Mesendoderm (in vitro differentiated cells): ENCODE measurements at regions not wholly inside any gene's neighbourhood (a gene's known extent, or its start where the extent isn't known, plus 50 kb on each side); places are given as distances from the start of the nearest gene placed in this dataset.
"Not testable (repeated sequence)": the region's sequence is repeated elsewhere in the genome, so short reads cannot be mapped to it uniquely, and the experiment has no call there.

Source experiments
- DNase-seq: peaks from one replicate; pipeline ENCODE4 v3.0.0; 2013
- H2AK5ac ChIP-seq: 2 replicates; pipeline ENCODE4 v1.6.1; 2013; ENCODE audit warnings: low read length, inconsistent platforms
- H2BK120ac ChIP-seq: 2 replicates; pipeline ENCODE4 v1.6.1; 2013; ENCODE audit warnings: low read depth, mild to moderate bottlenecking, low read length, moderate library complexity, mixed read lengths
- H2BK15ac ChIP-seq: replicated peaks from 2 replicates; pipeline ENCODE4 v1.6.1; 2013; ENCODE audit warnings: low read depth, mild to moderate bottlenecking, moderate library complexity
- H2BK5ac ChIP-seq: 2 replicates; pipeline ENCODE4 v1.6.1; 2013; ENCODE audit warnings: low read length, inconsistent platforms
- H3K18ac ChIP-seq: 2 replicates; pipeline ENCODE4 v1.6.1; 2013; ENCODE audit warnings: mild to moderate bottlenecking, low read length, mixed read lengths
- H3K23ac ChIP-seq: one replicate; pipeline ENCODE4 v1.6.1; 2013; ENCODE audit warnings: low read length
- H3K27ac ChIP-seq: 2 replicates; pipeline ENCODE4 v1.5.1; 2013; ENCODE audit warnings: low read depth, mild to moderate bottlenecking, inconsistent platforms, low read length, moderate library complexity
- H3K27me3 ChIP-seq: 2 replicates; pipeline ENCODE4 v1.6.1; 2013; ENCODE audit warnings: low read length, control low read depth, mild to moderate bottlenecking, inconsistent platforms; ENCODE audit not compliant: insufficient read depth, poor library complexity
- H3K36me3 ChIP-seq: 2 replicates; pipeline ENCODE4 v1.6.1; 2013; ENCODE audit warnings: low read length, inconsistent platforms; ENCODE audit not compliant: control insufficient read depth, insufficient read depth
- H3K4ac ChIP-seq: one replicate; pipeline ENCODE4 v1.6.1; 2013; ENCODE audit warnings: low read depth, mild to moderate bottlenecking, low read length, moderate library complexity
- H3K4me1 ChIP-seq: 2 replicates; pipeline ENCODE4 v1.6.1; 2013; ENCODE audit warnings: low read depth, low read length, inconsistent platforms; ENCODE audit not compliant: control insufficient read depth
- H3K4me2 ChIP-seq: 2 replicates; pipeline ENCODE4 v1.6.1; 2013; ENCODE audit warnings: low read length
- H3K4me3 ChIP-seq: 2 replicates; pipeline ENCODE4 v1.5.1; 2013; ENCODE audit warnings: mild to moderate bottlenecking, low read length
- H3K56ac ChIP-seq: one replicate; pipeline ENCODE4 v1.6.1; 2013; ENCODE audit warnings: low read length
- H3K79me1 ChIP-seq: 2 replicates; pipeline ENCODE4 v1.6.1; 2013; ENCODE audit warnings: low read length, inconsistent platforms
- H3K79me2 ChIP-seq: 2 replicates; pipeline ENCODE4 v1.6.1; 2013; ENCODE audit warnings: mild to moderate bottlenecking, low read length; ENCODE audit not compliant: control insufficient read depth, insufficient read depth
- H3K9ac ChIP-seq: 2 replicates; pipeline ENCODE4 v1.6.1; 2013; ENCODE audit warnings: low read length, inconsistent platforms
- H4K5ac ChIP-seq: one replicate; pipeline ENCODE4 v1.6.1; 2013; ENCODE audit warnings: low read length
- H4K8ac ChIP-seq: one replicate; pipeline ENCODE4 v1.6.1; 2013; ENCODE audit warnings: low read depth, mild to moderate bottlenecking, control low read depth, low read length, moderate library complexity
- WGBS: extraction: QIAGEN DNeasy Blood & Tissue Kit; methylation state at CpG from one replicate; pipeline ENCODE4 v1.1.7; 2013; ENCODE audit warnings: low lambda C conversion rate, missing lambda C conversion rate; ENCODE audit not compliant: insufficient coverage; ENCODE audit errors: extremely low coverage; 5-methylcytosine and 5-hydroxymethylcytosine counted together

- Histone ChIP-seq H4K5ac (no peak overlapping the region), H3K56ac (no peak overlapping the region), H3K9ac (no peak overlapping the region), H3K27ac (no peak overlapping the region), H2BK5ac (no peak overlapping the region), H2BK15ac (no peak overlapping the region), H3K79me1 (no peaks in the 10 kb centered on the region), H3K79me2 (no peaks in the 10 kb centered on the region), H3K4me2 (no peak overlapping the region), H3K4ac (no peak overlapping the region), H2AK5ac (no peak overlapping the region), H3K4me1 (no peaks in the 10 kb centered on the region), H2BK120ac (no peak overlapping the region), H3K27me3 (no peaks in the 10 kb centered on the region), H3K23ac (no peak overlapping the region), H3K36me3 (no peaks in the 10 kb centered on the region), H3K4me3 (no peak overlapping the region), H4K8ac (no peak overlapping the region), H3K18ac (no peak overlapping the region)
- no peak for DNase-seq
- WGBS: no CpG with 5 or more reads among the region's 9 CpGs
Measured at GRCh38 chr6:100210137-100211117, 216.4 kb upstream of the MCHR2 start.

- no peak for DNase-seq
- Histone ChIP-seq H3K4me1 (no peaks in the 10 kb centered on the region), H2BK15ac (no peak overlapping the region), H3K27me3 (no peaks in the 10 kb centered on the region), H2AK5ac (no peak overlapping the region), H3K18ac (no peak overlapping the region), H3K36me3 (no peaks in the 10 kb centered on the region), H3K23ac (no peak overlapping the region), H3K4me2 (no peak overlapping the region), H3K79me2 (no peaks in the 10 kb centered on the region), H3K4ac (no peak overlapping the region), H3K27ac (no peak overlapping the region), H3K4me3 (no peak overlapping the region), H4K8ac (no peak overlapping the region), H3K9ac (no peak overlapping the region), H4K5ac (no peak overlapping the region), H2BK5ac (no peak overlapping the region), H2BK120ac (no peak overlapping the region), H3K79me1 (no peaks in the 10 kb centered on the region), H3K56ac (no peak overlapping the region)
- no CpG with 5 or more reads among the region's 2 CpGs for WGBS
Measured at GRCh38 chr6:100209323-100210136, 215.5 kb upstream of the MCHR2 start.

- Histone ChIP-seq H3K4me3 (no peak overlapping the region), H2BK5ac (no peak overlapping the region), H3K4me1 (no peaks in the 10 kb centered on the region), H3K56ac (no peak overlapping the region), H2BK120ac (no peak overlapping the region), H3K18ac (no peak overlapping the region), H3K27me3 (no peaks in the 10 kb centered on the region), H3K23ac (no peak overlapping the region), H3K27ac (no peak overlapping the region), H2AK5ac (no peak overlapping the region), H3K4ac (no peak overlapping the region), H3K79me2 (no peaks in the 10 kb centered on the region), H3K4me2 (no peak overlapping the region), H4K5ac (no peak overlapping the region), H2BK15ac (no peak overlapping the region), H3K36me3 (no peaks in the 10 kb centered on the region), H3K9ac (no peak overlapping the region), H4K8ac (no peak overlapping the region), H3K79me1 (no peaks in the 10 kb centered on the region)
- WGBS: no CpG with 5 or more reads among the region's 3 CpGs
- no peak for DNase-seq
Measured at GRCh38 chr6:100203400-100203799, 209.4 kb upstream of the MCHR2 start.

- Histone ChIP-seq H2BK120ac (no peak overlapping the region), H2AK5ac (no peak overlapping the region), H3K4me2 (no peak overlapping the region), H3K4me3 (no peak overlapping the region), H4K5ac (no peak overlapping the region), H3K18ac (no peak overlapping the region), H3K79me1 (no peaks in the 10 kb centered on the region), H3K79me2 (no peaks in the 10 kb centered on the region), H4K8ac (no peak overlapping the region), H3K4ac (no peak overlapping the region), H3K23ac (no peak overlapping the region), H3K27ac (no peak overlapping the region), H3K27me3 (no peaks in the 10 kb centered on the region), H3K9ac (no peak overlapping the region), H2BK5ac (no peak overlapping the region), H2BK15ac (no peak overlapping the region), H3K36me3 (no peaks in the 10 kb centered on the region), H3K4me1 (no peaks in the 10 kb centered on the region), H3K56ac (no peak overlapping the region)
- WGBS: no CpG with 5 or more reads among the region's 2 CpGs
- no peak for DNase-seq
Measured at GRCh38 chr6:100202417-100203194, 208.6 kb upstream of the MCHR2 start.

GRCh38 chr6:100196214-100196982 is 202.4 kb upstream of the MCHR2 start:
- H3K9ac ChIP-seq, H3K79me2 ChIP-seq: not testable (repeated sequence)
- no CpG with 5 or more reads among the region's 37 CpGs for WGBS

More at GRCh38 chr6:100196214-100196982, 202.4 kb upstream of the MCHR2 start:
- H3K4ac ChIP-seq, H2BK15ac ChIP-seq, H2BK120ac ChIP-seq, H4K5ac ChIP-seq, DNase-seq, H3K27ac ChIP-seq, H3K23ac ChIP-seq, H3K4me3 ChIP-seq, H3K4me2 ChIP-seq, H3K27me3 ChIP-seq, H3K56ac ChIP-seq, H2AK5ac ChIP-seq, H3K18ac ChIP-seq, H2BK5ac ChIP-seq, H3K79me1 ChIP-seq, H3K36me3 ChIP-seq, H4K8ac ChIP-seq, H3K4me1 ChIP-seq: not testable (repeated sequence)
